ENCODE measurements at regions not wholly inside any gene's neighbourhood (a gene's known extent, or its start where the extent isn't known, plus 50 kb on each side); places are given as distances from the start of the nearest gene placed in this dataset.

- Histone ChIP-seq H4K20me1 (ENCODE audit: insufficient read depth) (no peaks in the 10 kb centered on the region), H3K9ac (ENCODE audit: low read length) (no peak overlapping the region), H3K4me2 (ENCODE audit: low read length) (no peak overlapping the region), H3K36me3 (ENCODE audit: insufficient read depth, low read length) (no peaks in the 10 kb centered on the region), H3K79me2 (replicated peaks; ENCODE audit: insufficient read depth, low read length) (no peaks in the 10 kb centered on the region), H2AFZ (ENCODE audit: low read depth, low read length) (no peak overlapping the region), H3K27me3 (ENCODE audit: insufficient read depth, low read depth, low read length) (no peaks in the 10 kb centered on the region), H3K9me3 (ENCODE audit: low read length) (no peaks in the 10 kb centered on the region), H3K9me2 (ENCODE audit: insufficient read depth, low read length) (no peaks in the 10 kb centered on the region), H3K27ac (ENCODE audit: low read length) (no peak overlapping the region), H3K4me3 (ENCODE audit: low read length) (no peak overlapping the region), H3F3A (ENCODE audit: insufficient read depth, low read length, poor library complexity, severe bottlenecking) (no peaks in the 10 kb centered on the region)
- no peak for TF ChIP-seq CTCF (IDR thresholded peaks at IDR 0.05; ENCODE audit: poor library complexity, severe bottlenecking)
- no peak for TF ChIP-seq TAF1 (IDR thresholded peaks at IDR 0.05; ENCODE audit: low read depth)
- no peak for TF ChIP-seq EP300 (conservative IDR thresholded peaks at IDR 0.05; ENCODE audit: poor library complexity, severe bottlenecking)
- no peak for TF ChIP-seq POLR2AphosphoS5 (IDR thresholded peaks at IDR 0.05)
- TF ChIP-seq EZH2 (IDR thresholded peaks at IDR 0.05; ENCODE audit: borderline replicate concordance, insufficient read depth, low read length, poor library complexity, severe bottlenecking): no peak
- TF ChIP-seq, protein P1, sequence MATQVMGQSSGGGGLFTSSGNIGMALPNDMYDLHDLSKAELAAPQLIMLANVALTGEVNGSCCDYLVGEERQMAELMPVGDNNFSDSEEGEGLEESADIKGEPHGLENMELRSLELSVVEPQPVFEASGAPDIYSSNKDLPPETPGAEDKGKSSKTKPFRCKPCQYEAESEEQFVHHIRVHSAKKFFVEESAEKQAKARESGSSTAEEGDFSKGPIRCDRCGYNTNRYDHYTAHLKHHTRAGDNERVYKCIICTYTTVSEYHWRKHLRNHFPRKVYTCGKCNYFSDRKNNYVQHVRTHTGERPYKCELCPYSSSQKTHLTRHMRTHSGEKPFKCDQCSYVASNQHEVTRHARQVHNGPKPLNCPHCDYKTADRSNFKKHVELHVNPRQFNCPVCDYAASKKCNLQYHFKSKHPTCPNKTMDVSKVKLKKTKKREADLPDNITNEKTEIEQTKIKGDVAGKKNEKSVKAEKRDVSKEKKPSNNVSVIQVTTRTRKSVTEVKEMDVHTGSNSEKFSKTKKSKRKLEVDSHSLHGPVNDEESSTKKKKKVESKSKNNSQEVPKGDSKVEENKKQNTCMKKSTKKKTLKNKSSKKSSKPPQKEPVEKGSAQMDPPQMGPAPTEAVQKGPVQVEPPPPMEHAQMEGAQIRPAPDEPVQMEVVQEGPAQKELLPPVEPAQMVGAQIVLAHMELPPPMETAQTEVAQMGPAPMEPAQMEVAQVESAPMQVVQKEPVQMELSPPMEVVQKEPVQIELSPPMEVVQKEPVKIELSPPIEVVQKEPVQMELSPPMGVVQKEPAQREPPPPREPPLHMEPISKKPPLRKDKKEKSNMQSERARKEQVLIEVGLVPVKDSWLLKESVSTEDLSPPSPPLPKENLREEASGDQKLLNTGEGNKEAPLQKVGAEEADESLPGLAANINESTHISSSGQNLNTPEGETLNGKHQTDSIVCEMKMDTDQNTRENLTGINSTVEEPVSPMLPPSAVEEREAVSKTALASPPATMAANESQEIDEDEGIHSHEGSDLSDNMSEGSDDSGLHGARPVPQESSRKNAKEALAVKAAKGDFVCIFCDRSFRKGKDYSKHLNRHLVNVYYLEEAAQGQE (IDR thresholded peaks at IDR 0.05; ENCODE audit: borderline replicate concordance): no peak
- no peak for TF ChIP-seq SMC3 (conservative IDR thresholded peaks at IDR 0.05; ENCODE audit: poor library complexity)
- no peak for TF ChIP-seq MXI1 (conservative IDR thresholded peaks at IDR 0.05; ENCODE audit: poor library complexity, severe bottlenecking)
- TF ChIP-seq RAD21 (conservative IDR thresholded peaks at IDR 0.05): no peak
These were observed 288.9 kb downstream of the SLC4A3 start for GRCh38 chr2:219916281-219916680.

GRCh38 chr2:219916726-219917440 is 289.5 kb downstream of the SLC4A3 start:
- Histone ChIP-seq H2AFZ (ENCODE audit: low read depth, low read length) (no peak overlapping the region), H3F3A (ENCODE audit: insufficient read depth, low read length, poor library complexity, severe bottlenecking) (no peaks in the 10 kb centered on the region), H3K79me2 (replicated peaks; ENCODE audit: insufficient read depth, low read length) (no peaks in the 10 kb centered on the region), H3K27me3 (ENCODE audit: insufficient read depth, low read depth, low read length) (no peaks in the 10 kb centered on the region), H3K9me2 (ENCODE audit: insufficient read depth, low read length) (no peaks in the 10 kb centered on the region), H3K4me3 (ENCODE audit: low read length) (no peak overlapping the region), H4K20me1 (ENCODE audit: insufficient read depth) (no peaks in the 10 kb centered on the region), H3K9me3 (ENCODE audit: low read length) (no peaks in the 10 kb centered on the region), H3K36me3 (ENCODE audit: insufficient read depth, low read length) (no peaks in the 10 kb centered on the region), H3K27ac (ENCODE audit: low read length) (no peak overlapping the region), H3K9ac (ENCODE audit: low read length) (no peak overlapping the region), H3K4me2 (ENCODE audit: low read length) (no peak overlapping the region)
- TF ChIP-seq POLR2AphosphoS5 (IDR thresholded peaks at IDR 0.05): no peak
- TF ChIP-seq SMC3 (conservative IDR thresholded peaks at IDR 0.05; ENCODE audit: poor library complexity): no peak
- TF ChIP-seq EZH2 (IDR thresholded peaks at IDR 0.05; ENCODE audit: borderline replicate concordance, insufficient read depth, low read length, poor library complexity, severe bottlenecking): no peak
- TF ChIP-seq CTCF (IDR thresholded peaks at IDR 0.05; ENCODE audit: poor library complexity, severe bottlenecking): no peak
- TF ChIP-seq TAF1 (IDR thresholded peaks at IDR 0.05; ENCODE audit: low read depth): no peak
- no peak for TF ChIP-seq MXI1 (conservative IDR thresholded peaks at IDR 0.05; ENCODE audit: poor library complexity, severe bottlenecking)
- TF ChIP-seq RAD21 (conservative IDR thresholded peaks at IDR 0.05): no peak
- TF ChIP-seq EP300 (conservative IDR thresholded peaks at IDR 0.05; ENCODE audit: poor library complexity, severe bottlenecking): no peak
- TF ChIP-seq, protein P1 (IDR thresholded peaks at IDR 0.05; ENCODE audit: borderline replicate concordance): no peak
